ENCODE measurements at regions not wholly inside any gene's neighbourhood (a gene's known extent, or its start where the extent isn't known, plus 50 kb on each side); places are given as distances from the start of the nearest gene placed in this dataset.
"Not testable (repeated sequence)": the region's sequence is repeated elsewhere in the genome, so short reads cannot be mapped to it uniquely, and the experiment has no call there.

DNA sequence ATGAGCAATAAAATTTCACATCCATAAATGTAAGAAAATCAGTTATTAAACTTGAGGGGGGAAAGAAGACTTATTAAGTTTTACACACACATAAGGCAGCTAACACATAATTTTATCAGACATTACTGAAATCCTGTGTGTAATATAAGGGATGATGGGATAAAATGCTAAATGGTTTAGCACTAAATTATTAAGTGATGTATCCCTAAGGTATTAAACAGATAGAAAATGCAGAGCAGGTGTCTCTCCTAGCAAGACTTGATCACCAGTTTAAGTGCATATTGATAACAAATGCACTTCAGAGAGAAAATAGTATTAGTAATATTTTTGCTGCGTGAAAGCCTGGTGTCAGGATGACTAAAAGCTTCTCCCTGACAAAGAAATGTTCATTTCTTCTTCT, 172.8 kb upstream of the ZFP64 start:
- no peak for DNase-seq

DNA sequence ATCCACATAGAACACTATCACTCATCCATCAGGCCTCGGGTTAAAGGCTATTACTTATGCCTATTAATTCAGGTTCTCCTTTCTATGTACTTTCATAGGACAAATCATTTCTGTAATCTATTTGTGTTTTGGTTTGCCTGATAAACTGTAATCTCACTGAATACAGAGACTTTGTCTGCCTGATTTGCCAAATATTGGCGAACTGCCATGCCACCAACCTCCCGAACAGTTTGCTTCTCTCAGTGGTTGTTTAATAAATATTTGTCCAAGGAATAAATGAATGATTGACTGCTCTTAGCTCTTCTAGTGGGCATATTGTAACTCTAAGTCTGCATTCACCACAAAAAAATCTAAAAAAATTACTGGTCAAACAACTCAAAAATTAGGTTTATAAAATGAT, 170.1 kb upstream of the ZFP64 start:
- no peak for DNase-seq

DNA sequence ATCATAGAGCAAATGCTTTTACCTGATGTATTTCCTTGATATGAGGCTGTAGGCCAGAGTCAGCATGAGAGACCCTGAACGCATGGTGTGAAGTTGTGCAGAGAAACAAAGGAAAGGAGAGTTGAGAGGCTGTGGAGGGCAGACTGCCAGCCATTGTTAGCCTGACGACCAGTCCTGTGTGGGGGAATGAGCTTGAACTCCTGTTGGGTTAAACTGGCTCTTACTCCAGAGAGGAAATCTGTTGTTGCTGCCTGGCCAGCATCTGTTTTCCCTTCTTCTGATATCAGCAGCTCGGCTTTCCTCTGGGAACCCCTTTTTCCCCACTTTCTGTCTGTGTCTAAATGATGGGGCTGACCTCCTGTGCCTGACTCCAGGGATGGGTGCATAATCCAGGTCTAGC, 158.2 kb upstream of the ZFP64 start:
- DNase-seq: no peak

DNA sequence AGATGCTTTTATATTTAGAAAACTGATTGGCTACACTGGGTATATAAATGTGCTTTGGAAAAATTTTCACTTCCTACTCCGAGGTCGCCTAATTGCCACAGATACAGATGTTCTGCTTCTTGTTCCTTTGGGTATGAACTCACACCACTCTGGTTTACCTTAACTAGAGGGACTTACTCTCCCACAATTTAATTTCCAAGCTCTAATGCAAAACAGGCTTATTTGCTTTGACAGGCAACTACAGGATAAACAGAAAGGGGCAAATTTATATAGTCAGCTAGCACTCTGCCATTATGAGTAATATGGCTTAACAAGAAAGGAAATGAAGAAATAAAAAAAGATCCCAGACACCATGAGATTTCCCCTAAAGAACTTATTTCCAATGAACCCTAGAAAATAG, 156.9 kb upstream of the ZFP64 start:
- no peak for DNase-seq

DNA sequence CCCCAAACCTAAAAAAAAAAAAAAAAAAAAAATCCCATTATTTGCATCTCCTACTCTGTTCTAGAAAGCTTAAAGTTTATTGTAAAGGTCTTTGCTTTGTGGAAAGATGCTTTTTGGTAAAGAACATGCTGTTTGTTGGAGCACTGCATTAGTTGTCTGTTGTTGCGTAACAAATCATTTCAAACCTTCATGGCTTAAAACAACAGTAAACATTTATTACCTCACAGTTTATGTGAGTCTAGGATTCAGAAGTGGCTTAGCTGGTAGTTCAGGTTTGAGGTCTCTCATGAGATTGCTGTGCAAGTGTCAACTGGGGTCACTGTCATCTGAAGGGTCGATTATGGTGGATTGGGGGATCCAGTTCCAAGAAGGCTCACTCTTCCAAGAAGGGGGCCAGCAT, 155.2 kb upstream of the ZFP64 start:
- no peak for DNase-seq

DNA sequence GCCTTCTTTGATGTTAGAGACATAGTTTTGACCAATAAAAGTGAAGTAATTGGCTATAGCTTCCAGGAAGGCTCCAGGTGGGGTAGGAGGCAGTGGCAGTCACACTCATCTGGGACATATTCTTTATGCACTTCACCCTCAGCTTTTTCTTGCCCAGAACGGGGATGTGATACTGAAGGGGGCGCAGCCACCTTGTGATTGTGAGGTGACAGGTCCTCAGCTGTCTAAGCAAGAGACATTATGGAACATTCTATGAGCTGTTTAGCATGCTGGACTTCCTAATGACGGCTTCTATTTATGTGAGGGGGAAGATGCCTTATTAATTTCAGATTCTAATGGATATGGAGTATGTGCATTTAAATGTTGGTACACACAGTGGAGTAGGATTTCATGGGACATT, 151.3 kb upstream of the ZFP64 start:
- DNase-seq: no peak

DNA sequence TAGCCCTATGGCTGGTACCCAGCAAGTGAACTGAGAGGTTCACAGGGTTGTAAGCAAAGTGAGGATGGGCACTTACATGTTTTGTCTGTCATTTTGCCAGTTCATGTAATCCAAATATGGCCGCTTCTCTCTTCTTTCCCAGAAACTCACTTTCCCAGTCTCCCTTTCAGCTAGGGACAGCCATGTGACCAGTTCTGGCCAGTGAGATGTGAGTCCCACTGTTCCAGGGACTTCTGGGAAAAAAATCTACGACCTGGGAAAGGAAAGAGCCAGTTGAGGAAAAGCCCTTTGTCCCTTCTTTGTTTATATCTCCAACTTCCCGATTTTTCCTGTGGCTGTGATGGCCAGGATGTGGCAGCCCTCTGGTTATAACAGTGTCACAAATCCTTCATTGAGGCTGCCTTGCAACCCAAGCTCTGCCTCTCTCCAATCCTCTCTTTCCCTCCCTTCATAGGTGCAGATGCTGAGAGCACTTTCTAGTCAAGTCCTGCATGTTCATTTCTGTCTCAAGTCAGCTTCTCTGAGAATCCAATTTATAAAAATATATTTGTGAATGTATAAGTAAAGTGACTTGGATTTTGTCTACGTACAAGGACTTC, 148.6 kb upstream of the ZFP64 start:
- no peak for DNase-seq

DNA sequence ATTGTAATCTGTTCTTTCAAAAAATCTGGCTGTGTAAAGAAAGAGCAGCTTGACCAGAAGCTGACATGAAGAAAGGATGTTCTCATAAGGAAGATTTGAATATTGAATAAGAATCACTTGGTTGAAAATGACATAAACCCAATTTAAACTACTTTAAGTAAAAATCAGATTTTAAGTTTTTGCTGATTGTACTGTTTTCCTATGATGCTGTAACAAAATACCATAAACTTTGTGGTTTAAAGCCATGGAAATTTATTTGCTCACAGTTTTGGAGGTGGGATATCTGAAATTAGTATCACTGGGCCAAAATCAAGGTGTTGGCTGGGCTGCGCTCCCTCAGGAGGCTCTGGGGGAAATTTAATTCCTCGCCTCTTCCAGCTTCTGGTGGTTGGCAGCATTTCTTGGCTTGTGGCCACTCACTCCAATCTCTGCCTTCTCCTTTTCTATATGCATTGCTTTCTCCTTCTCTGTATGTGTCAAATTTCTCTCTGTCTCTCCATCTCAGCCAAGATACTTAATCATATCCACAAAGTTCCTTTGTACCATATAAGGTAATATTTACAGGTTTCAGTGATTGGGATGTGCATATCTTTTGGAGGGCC, 141.2 kb upstream of the ZFP64 start:
- DNase-seq: no peak

DNA sequence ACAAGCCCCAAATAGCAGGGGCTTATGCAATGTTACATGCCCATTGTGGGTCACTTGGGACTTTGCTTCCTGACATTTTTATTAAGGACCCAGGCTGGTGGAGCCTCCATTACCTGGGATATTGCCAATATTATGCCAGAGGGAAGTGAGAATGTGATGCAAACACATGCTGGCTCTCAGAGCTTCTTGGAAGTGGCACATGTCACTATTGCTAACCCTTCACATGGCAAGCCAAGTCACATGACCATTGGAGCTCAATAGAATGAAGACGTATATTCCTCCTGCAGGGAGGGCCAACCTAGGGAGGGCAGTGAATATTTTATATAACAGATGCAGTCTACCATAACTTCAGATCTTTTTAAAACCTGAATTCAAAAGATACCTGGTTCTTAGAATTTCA, 140.7 kb upstream of the ZFP64 start:
- DNase-seq: no peak

DNA sequence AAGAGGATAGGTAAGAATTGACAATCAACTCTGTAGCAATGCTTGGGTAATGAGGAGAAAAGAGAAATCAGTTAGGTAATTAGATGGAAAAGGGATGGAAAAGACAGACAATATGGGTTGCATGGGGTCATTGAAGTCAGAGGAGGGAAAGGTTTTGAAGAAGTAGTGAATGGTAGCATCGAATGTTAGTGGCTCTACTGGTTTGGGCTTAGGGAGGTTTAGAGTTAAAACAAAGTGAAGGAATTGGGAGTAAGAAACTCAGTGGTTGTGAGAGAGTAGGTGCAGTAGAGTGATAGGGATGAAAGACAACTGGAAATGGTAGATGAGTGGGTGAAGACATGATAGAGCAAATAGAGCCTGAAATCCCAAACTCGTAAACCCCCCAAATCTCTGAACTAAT, 140.1 kb upstream of the ZFP64 start:
- no peak for DNase-seq

DNA sequence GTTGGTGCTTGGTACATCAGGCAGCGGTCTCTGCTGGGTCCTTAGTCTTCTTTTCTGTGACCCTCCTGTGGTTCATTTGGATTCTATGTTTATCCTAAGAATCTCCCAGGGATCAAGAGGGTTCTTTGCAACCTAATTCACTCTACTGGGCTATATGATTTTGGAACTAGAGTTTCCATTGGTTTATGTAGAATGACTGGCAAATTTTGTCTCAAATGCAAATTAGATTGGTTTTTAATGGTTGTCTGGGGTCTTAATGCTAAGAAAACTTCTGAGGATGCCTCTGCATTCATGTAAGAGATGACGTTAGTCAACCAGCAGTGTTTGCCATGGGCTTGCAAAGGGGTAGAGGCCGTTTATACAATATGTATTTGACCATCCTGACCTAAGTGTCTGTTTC, 129.8 kb upstream of the ZFP64 start:
- DNase-seq: no peak

DNA sequence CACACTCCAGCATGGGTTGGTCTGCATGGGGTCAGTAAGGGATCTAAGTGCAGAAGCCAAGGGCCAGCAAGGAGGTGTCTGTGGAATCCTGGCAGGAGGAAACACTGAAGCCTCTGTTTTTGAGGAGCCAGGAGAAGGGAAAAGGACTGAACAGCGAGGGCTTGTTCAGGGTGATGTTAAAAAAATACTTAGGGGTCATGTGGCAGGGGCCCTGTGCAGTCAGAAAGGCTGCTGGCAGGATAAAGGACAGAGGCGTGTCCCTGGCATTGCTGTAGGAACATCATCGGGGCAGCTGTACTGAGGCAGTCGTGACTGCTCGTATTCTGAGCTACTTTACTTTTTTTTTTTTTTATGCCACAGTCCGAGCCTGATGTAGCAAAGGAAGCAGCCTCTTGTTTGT, 127.1 kb upstream of the ZFP64 start:
- no peak for DNase-seq

DNA sequence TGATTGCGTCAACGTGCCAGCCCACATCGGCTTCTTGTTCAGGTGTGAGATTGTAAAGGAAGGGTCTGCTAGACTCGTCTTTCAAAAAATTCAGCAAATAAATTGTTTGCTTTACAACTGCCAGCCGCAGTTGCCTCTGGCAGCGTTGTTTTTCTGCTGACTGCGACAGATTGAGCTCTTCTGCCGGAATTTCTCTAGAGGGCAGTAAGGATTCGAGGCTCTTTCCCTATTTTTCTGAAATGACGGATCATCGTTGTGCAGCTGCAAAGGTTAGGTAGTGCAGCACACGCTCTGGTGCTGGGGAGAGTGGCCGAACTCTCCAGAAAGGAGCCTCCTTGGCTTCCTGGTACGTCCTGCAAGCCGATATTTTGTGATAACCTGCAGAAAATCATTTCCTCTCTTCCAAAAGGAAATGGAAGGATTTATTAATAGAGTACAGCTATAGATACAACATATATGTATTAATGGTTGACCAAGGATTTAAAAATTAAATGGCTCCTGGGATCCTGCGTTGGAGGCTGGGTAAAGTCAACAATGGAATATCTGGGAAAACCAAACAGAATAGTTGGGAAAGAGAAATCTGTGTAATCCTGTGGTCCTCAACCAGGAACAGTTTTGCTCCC, 121.9 kb upstream of the ZFP64 start:
- DNase-seq: peak; percentile 66

DNA sequence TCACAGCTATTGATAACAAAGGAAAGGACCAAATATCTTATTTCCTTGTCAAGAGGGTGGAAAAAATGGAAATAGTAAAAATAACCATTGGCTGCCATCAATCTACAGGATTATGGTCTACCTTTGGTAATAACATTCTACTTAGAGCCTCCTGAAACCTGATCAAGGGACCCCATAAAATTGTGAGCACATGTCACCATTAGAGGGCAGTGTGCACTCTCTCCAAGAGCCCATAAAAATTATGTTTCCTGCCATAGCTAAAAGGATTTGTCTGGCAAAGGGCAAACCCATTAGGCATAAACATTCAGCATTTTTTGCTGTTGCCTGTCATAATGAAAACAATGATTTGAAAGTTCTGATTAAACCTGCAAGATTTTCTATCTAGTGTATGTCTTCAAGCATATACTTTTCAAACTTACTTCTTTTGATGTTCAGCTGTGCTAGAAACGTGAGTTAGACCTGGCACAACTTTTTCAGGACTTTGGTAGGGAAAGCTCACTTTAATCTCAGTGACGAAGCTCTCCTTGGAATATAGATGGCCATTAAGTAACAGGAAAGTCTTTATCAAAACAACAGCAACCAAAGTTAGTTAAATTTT, 120.7 kb upstream of the ZFP64 start:
- peak; percentile 57 for DNase-seq

DNA sequence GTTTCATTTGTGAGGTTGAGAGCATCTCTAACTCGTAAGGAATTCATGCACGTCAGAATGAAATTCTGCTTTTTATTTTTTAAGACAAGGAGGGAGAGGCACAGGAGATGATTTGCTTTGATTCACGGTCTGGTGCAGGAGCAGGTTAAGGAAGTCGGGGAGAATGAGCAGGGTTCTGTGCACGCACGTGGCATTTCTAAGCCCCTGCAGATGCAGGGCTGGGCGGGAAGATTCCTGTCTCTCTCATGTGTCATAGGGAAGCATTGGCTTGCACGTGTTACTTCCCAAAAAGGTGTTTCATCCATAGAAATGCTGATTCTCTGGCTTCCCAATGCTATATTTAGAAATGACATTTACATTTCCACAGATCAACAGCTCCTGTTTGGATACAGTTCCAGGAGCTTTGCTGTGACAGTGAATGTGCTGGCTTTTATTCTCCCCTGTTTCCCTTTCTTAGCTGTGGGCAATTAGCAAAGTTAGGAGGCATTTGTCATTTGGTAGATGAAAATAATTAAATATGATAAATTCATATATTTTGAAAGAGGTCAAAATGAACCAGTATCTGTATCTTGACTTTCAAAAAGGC, 119.7 kb upstream of the ZFP64 start:
- no peak for DNase-seq

DNA sequence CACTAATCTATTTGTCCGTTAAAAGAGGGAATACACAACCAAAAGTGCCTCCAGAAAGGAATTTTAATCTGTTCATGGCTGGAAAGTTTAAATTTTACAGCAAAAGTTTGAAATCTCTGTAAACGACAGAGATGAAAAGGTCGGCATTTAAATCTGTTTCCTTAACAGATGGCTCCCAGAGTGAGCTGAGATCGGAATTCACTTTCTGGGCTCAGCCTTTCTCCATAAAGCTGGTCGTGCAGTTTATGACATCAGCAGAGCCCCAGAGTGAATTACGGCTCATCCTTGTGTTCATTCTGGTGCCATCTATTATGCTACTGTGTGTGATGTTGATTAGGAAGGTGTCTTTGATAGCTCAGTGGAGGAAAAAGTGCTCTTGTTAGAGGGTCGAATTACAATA, 117.6 kb upstream of the ZFP64 start:
- DNase-seq: no peak

DNA sequence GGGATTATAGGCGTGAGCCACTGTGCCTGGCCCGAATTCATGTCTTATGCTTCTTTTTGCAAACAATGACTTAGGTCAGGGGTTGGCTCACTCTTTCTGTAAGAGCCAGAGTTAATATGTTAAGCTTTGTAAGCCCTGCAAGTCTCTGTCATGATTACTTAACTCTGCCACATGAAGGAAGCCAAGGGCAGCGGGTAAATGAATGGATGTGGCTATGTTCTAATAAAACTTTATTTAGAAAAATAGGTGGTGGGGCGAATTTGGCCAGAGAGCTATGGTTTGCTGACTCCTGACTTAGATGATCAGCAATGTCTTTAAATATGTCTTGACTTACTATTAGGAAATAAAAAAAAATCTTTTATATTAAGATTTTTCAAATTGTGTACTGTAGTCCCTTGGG, 114.9 kb upstream of the ZFP64 start:
- DNase-seq: no peak

DNA sequence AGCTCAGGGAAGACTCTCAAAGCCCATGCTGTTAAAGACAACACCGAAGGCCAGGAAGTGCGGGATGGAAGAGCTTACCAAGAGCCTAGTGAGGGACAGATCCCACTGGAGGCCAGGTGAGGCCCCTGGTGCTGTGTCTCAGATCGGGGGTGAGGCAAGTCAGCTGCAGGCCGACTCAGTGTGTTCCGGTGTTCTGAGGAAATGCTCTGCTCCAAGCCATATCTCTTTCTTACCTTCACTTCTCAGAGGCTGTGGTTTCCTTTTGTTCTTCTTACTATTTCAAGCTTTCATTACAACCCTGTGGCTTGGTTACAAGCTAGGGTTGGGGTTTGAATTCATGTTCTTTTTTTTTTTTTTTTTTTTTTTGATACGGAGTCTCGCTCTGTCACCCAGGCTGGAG, 114.3 kb upstream of the ZFP64 start:
- no peak for DNase-seq

DNA sequence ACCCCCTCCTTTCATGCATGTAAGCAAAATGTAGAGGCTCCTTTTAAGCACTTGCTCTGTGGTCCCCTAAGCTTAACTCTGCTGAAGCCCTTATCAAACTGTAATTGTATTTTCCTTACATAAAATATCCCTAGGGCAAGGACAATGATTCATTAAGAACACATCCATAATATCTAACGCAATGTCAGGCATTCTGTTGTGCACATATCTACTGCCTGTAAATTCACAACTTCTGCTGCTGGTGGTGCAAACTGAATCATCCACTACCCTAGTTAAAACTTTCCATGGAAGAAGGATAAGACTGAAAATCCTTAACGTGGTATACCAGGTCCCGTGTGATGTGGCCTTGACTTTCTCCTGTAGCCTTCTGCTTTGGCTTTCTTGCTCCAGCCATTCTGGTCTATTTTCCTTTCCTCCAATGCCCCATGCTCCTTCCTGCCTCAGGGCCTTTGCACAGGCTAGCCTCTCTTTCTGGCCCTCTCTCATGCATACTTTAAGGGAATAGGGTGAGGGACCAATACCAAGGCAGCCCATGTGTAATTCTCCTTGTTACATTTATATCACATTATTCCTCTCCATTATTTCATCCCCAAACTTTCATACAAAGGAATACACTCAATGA, 113.6 kb upstream of the ZFP64 start:
- DNase-seq: no peak

DNA sequence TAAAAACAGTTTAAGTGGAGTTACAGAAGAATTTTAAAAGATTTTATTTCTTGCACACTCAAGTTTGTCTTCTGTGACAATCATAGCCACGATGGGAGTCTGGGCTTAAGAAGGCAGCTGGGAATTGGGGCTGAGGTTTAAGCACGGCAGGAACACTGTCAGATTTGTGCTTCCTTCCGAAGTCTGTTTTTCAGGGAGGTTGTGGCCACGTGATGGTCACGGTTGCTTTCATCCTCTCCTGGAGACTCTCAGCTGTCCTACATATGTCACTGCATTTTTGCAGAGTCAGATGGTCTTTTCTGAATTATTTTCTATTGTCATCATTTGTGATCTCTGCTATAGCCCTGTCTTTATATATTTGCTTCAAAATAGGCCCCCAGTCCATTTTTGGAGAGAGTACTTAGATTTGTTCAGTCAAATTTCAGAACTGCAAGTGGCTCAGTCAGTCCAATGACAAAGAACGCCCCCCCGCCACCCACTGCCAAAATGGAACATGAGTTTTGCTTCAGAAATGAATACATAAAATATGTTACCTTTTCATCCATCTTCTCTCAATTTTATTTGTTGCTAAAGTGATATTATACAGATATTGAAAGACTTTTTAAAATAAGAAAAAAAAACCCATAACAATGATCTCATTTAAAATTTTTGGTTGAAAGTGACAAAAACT, 111.8 kb upstream of the ZFP64 start:
- no peak for DNase-seq

DNA sequence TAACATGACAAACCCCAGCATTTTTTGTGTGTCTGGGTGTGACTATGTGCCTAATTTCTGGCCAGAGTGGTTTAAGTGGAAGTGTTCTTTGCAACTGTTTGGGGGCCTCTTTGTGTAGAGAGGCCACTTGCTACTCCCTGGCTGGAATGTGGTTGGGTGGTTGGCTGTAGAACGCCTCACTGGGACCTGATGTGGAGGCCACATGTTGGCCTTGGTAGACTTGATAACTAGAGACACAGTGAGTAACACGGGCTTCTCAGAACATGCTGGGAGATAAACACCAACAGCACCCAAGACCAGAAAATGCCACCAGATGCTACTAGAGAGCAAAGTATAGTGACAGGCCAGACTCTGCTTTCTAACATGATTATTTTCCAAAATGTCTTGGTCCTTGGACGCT, 111.2 kb upstream of the ZFP64 start:
- DNase-seq: no peak

DNA sequence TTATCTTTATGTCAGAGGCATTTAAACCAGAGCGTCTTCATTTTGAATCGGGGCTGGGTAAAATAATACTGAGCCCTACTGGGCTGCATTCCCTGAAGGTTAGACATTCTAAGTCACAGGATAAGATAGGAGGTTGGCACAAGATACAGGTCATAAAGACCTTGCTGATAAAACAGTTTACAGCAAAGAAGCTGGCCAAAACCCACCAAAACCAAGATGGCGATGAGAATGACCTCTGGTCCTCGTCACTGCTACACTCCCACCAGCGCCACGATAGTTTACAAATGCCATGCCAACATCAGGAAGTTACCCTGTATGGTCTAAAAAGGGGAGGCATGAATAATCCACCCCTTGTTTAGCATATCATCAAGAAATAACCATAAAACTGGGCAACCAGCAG, 110.5 kb upstream of the ZFP64 start:
- DNase-seq: not testable (repeated sequence)

DNA sequence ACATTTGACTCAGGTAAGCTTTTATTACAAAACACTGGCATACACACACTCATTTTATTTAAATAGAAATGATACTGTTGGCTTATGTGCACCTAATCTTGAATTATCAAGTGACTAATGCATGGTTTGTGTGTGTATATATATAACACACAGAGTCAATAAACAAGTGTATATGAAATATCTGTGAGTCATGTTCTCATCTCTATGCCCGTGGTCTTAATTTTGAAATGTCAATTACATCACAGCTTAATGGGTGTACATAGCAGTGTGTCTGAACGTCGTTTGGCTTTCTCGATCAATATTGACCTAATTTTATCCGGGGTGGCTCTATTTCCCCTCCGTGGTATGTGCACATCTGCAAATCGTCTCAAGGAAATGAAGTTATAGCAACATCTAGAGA, 104.0 kb upstream of the ZFP64 start:
- DNase-seq: no peak
